Epithelial cell of proximal tubule (primary cell): ENCODE measurements at regions not wholly inside any gene's neighbourhood (a gene's known extent, or its start where the extent isn't known, plus 50 kb on each side); places are given as distances from the start of the nearest gene placed in this dataset.

Experiments
- DNase-seq: peaks from one replicate; pipeline ENCODE4 v3.0.0-alpha.2; 2011; ENCODE audit warnings: low read depth
- H3K4me3 ChIP-seq: 2 replicates; pipeline ENCODE4 v1.5.1; 2011; ENCODE audit warnings: low read depth, mild to moderate bottlenecking, low read length
- CTCF ChIP-seq: conservative IDR thresholded peaks from 2 replicates; pipeline ENCODE4 v1.5.1; 2012; ENCODE audit warnings: low read depth, mild to moderate bottlenecking, low read length

DNA sequence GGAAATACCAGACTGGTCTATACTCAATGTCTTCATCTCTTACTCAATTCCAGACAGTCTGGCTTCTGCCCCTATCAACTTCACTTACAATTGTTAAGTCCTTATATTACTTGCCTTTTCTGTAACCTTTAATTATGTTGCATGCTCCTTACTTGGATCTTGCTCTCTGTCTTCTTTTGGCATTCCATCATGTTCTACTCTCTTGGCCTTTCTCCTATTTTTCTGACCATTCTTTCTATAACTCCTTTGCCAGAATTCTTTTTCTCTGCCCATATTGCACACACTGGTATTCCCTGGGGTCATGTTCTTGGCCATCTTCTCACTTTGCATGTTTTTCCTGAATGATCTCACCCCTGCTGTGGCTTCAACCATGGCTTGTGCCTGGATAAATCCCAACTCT, 209.8 kb upstream of the ZNF462 start:
- no peak for DNase-seq
- no peak overlapping the region for H3K4me3 ChIP-seq
- TF ChIP-seq CTCF: no peak

- peak; percentile 63 for DNase-seq
- peak overlapping the region; percentile 14 for H3K4me3 ChIP-seq
- TF ChIP-seq CTCF: no peak
Observed at GRCh38 chr9:106655966-106656365, 207.0 kb upstream of the ZNF462 start.

DNA sequence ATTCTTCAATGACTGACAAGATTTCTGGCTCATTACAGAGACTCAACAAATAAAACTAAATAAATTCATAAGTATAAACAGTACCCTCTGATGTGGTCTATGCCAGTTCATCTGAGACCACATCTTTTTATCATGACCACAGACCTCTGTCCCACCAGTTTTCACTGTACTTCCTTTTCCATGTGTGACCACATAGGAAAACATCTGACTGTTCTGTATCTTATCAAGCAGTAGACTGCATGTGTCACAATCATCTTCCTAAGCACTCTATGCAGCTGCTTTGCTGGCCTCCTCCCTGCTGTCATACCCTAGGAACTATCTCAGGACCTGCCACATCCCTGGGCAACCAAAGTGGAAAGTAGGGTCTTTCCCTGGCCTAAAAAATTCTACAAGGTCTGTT, 205.0 kb upstream of the ZNF462 start:
- no peak overlapping the region for H3K4me3 ChIP-seq
- no peak for DNase-seq
- no peak for TF ChIP-seq CTCF

GRCh38 chr9:106668534-106668933, 194.4 kb upstream of the ZNF462 start:
- no peak for DNase-seq
- no peak for TF ChIP-seq CTCF
- no peak overlapping the region for H3K4me3 ChIP-seq

- DNase-seq: no peak
- TF ChIP-seq CTCF: no peak
- no peak overlapping the region for H3K4me3 ChIP-seq
Observed at GRCh38 chr9:106669835-106670234, 193.1 kb upstream of the ZNF462 start.

GRCh38 chr9:106670418-106670817, 192.5 kb upstream of the ZNF462 start:
- no peak overlapping the region for H3K4me3 ChIP-seq
- DNase-seq: no peak
- TF ChIP-seq CTCF: no peak

GRCh38 chr9:106675780-106676179, 187.2 kb upstream of the ZNF462 start:
- TF ChIP-seq CTCF: no peak

More at GRCh38 chr9:106675780-106676179, 187.2 kb upstream of the ZNF462 start:
- DNase-seq: no peak
- H3K4me3 ChIP-seq: no peak overlapping the region
